ENCODE measurements at regions not wholly inside any gene's neighbourhood (a gene's known extent, or its start where the extent isn't known, plus 50 kb on each side); places are given as distances from the start of the nearest gene placed in this dataset.

GRCh38 chr3:145704020-145704419 is 457.0 kb downstream of the PLOD2 start:
- TF ChIP-seq POLR2A (IDR thresholded peaks at IDR 0.05) (no peak), CTCF (IDR thresholded peaks at IDR 0.05) (no peak)
